ENCODE measurements at regions not wholly inside any gene's neighbourhood (a gene's known extent, or its start where the extent isn't known, plus 50 kb on each side); places are given as distances from the start of the nearest gene placed in this dataset.

DNA sequence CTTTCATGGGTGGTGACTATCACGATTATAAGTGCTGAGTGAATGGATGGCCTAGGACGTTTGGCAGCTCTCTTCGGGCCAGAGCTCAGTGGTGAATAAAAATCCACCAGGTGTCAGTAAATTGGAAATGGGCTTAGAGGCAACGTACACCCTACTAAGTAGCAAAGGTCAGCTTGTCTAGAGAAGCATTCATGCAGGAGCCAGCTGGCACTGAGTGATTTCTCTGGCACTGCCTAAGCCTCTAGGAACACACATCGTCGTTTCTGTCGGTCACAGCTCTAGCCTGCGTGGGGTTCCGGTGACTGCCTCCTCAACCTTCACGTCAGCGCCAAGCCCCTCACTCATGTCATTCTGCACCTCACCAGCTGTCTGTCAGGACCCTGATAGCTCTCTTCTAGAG is 192.4 kb upstream of the NTM start:
- Histone ChIP-seq H3K9me3 (replicated peaks) (no peaks in the 10 kb centered on the region), H3K36me3 (no peaks in the 10 kb centered on the region), H3K27ac (no peak overlapping the region), H3K4me3 (no peak overlapping the region), H3K27me3 (no peaks in the 10 kb centered on the region; the same call in 1 of the 2 replicates), H3K4me1 (no peaks in the 10 kb centered on the region)
- no peak for DNase-seq

DNA sequence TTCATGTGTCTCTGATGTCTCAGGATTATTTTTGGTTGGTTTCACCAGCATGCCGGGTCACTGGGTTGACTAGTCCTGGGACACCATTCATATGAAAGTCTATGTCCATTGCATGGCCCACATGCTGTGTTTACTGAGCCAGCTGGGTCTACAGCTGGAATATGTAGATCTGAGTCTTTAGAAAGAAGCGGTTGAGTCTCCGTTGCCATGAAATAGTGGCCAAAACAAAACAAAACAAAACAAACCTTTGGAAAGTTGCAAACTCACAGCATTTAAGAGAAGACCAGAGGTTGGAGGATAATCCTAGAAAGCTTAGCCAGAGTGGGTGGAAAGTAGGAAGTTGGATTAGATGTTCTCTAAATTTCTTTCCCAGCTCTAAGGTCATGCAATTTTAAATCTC is 191.8 kb upstream of the NTM start:
- Histone ChIP-seq H3K9me3 (replicated peaks) (no peaks in the 10 kb centered on the region), H3K27ac (no peak overlapping the region)
- DNase-seq = no peak

DNA sequence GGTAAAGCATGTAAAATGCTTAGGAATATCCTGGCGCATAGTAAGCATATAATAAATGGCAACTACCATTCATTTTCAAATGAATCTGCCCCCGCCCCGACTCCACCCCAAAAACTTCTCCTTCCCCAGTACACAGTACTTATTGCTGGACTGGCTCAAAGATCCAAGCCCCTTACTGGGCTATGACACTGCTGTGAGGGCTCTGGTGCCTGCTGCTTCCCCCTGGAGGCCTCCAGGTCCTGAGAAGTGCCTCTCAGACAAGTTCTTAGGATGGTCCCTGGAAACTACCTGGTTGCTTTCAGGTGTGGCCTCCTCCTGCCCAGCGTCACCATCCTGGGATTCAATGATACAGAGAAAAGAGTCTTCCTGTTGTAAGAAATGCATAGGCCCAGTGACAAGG is 190.6 kb upstream of the NTM start:
- Histone ChIP-seq H3K4me1 (no peaks in the 10 kb centered on the region), H3K27me3 (no peaks in the 10 kb centered on the region; the same call in 1 of the 2 replicates), H3K9me3 (replicated peaks) (no peaks in the 10 kb centered on the region), H3K36me3 (no peaks in the 10 kb centered on the region), H3K4me3 (no peak overlapping the region), H3K27ac (no peak overlapping the region)
- DNase-seq = no peak

More for the DNA sequence above, 191.8 kb upstream of the NTM start:
- Histone ChIP-seq H3K36me3 (no peaks in the 10 kb centered on the region), H3K4me3 (no peak overlapping the region), H3K27me3 (no peaks in the 10 kb centered on the region; the same call in 1 of the 2 replicates), H3K4me1 (no peaks in the 10 kb centered on the region)

DNA sequence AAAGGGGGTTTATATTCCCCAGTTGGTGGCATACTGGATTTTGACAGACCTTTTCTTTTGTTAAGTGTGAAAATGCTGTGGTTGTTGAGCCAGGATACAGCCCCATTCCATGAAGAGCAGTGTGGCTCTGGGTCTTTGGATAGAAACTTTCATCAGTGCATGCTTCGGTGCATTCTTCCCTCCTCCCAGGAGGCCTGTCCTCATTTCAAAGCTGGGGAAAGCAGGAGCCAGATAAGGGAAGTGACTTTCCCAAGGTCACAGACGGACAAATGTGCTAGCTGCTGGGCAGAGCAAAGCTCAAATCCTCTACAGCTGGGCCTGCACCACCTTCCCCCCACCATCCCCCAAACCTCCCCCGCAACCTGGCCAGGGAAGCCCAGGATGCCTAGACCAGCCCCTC is 184.5 kb upstream of the NTM start:
- H3K27ac ChIP-seq = no peak overlapping the region
- H3K4me3 ChIP-seq = no peak overlapping the region
- H3K27me3 ChIP-seq = no peaks in the 10 kb centered on the region; the same call in 1 of the 2 replicates
- no peaks in the 10 kb centered on the region for H3K9me3 ChIP-seq (replicated peaks)
- H3K4me1 ChIP-seq = no peaks in the 10 kb centered on the region
- DNase-seq = no peak
- no peaks in the 10 kb centered on the region for H3K36me3 ChIP-seq

DNA sequence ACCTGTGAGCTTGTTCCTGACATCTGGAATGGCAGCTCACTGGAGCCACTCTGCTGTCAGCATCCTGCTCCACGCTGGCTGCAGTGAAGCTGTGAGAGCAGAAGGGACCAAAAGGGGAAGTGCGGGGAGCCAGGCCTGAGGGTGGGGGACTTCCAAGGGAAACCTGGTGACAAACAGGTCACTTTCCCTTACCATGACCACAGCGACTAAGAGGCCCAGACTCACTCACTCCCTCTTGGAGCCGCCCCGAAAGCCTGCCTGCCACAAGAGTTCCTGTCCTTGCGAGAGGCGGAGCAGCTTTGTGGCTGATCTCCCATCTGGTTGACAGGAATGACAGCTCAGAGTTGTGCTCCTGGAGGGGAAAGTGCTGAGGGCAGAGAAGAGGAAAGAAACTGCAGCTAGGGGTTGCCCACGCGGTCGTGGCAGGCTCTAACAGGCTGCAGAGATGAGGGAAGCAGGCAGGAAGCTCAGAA is 183.8 kb upstream of the NTM start:
- DNase-seq = no peak
- H3K9me3 ChIP-seq (replicated peaks) = no peaks in the 10 kb centered on the region
- H3K36me3 ChIP-seq = no peaks in the 10 kb centered on the region

DNA sequence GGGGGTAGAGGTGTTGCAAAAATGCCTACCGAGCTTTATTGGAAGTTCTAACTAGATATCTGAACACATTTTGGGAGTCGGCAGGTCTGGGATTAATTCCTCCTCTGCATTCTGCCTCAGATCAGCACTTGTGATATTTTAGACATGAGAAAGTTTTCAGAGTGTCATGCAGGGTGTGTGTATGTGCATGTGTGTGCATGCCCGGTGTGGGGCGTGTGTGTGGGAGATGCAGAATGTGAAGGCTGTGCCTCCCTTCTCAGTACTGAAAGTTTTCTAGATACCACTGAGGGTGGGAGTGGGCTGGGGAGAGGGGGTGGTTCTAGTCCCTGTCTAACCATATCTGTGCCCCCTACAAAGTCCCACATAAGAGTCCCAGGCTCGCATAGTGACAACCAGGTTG is 180.0 kb upstream of the NTM start:
- H3K4me1 ChIP-seq = no peaks in the 10 kb centered on the region
- DNase-seq = no peak
- H3K27ac ChIP-seq = no peak overlapping the region
- no peaks in the 10 kb centered on the region for H3K9me3 ChIP-seq (replicated peaks)
- no peaks in the 10 kb centered on the region for H3K36me3 ChIP-seq
- no peak overlapping the region for H3K4me3 ChIP-seq
- H3K27me3 ChIP-seq = no peaks in the 10 kb centered on the region; the same call in 1 of the 2 replicates

More for the DNA sequence above, 183.8 kb upstream of the NTM start:
- Histone ChIP-seq H3K27me3 (no peaks in the 10 kb centered on the region), H3K4me1 (no peaks in the 10 kb centered on the region), H3K4me3 (no peak overlapping the region), H3K27ac (no peak overlapping the region)

DNA sequence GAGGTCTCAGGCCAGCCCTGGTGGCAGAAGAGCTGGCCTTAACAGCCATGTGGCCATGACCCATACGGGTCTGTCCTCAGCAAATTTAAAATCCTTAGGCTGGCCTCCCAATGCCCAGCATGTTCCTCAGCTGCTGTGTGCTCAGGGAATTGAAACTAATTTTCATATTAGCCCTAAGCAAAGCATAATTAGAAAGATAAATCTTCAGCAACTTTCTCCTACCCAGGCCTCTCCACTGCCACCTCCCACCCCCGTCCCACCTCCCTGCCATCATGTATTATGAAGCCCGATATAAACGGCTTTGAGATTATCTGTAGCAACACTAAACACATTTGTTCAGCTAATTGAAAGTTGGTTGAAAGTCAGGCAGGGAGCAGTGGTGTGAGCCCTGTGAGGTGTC is 178.8 kb upstream of the NTM start:
- H3K9me3 ChIP-seq (replicated peaks) = no peaks in the 10 kb centered on the region
- H3K4me1 ChIP-seq = no peaks in the 10 kb centered on the region
- H3K27ac ChIP-seq = no peak overlapping the region
- H3K4me3 ChIP-seq = no peak overlapping the region
- H3K36me3 ChIP-seq = no peaks in the 10 kb centered on the region
- DNase-seq = no peak
- no peaks in the 10 kb centered on the region; the same call in 1 of the 2 replicates for H3K27me3 ChIP-seq

DNA sequence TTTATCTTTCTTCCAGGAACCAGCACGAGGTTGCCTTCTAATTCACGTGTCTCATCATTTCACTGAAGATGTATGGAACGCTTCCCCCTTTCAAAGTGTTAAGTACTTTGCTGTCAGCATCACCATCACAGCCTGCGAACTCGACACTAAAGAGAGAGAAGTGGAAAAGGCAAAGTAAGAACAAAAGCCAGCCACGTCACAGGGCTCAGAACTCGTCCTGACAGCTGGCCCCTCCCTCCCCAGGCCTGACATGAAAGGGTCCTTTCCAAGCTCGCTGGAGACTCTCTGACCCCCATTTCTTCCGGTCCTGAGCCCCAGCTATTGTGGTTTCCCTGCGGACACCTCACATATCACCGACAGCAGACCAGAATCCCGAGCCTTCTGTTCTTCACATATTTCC is 177.8 kb upstream of the NTM start:
- H3K36me3 ChIP-seq = no peaks in the 10 kb centered on the region
- H3K4me3 ChIP-seq = no peak overlapping the region
- no peaks in the 10 kb centered on the region for H3K9me3 ChIP-seq (replicated peaks)
- DNase-seq = no peak
- no peaks in the 10 kb centered on the region for H3K4me1 ChIP-seq
- no peak overlapping the region for H3K27ac ChIP-seq
- H3K27me3 ChIP-seq = no peaks in the 10 kb centered on the region; the same call in 1 of the 2 replicates

DNA sequence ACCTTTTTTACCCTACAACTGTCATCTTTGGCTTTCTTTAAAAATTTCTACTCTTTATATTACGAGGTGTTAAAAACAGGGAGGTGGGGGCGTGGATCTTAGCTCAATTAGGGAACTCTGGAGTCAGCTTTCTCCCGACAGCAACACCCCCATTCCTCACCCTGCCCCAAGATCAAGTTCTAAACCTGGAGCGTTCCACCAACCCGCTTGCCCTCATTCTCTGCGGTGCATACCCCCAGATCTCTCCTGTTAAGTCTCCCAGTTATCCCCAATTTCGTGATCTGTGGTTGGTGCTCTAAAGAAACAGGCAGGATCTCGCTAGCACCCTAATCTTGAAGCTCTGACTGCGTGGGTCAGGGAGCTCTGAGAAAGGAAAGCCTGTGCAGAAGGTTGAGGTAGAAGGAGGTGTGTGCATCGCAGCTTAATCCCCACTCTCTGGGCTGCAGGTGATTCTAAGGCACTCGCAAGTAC is 177.3 kb upstream of the NTM start:
- Histone ChIP-seq H3K9me3 (replicated peaks) (no peaks in the 10 kb centered on the region), H3K36me3 (no peaks in the 10 kb centered on the region), H3K4me1 (no peaks in the 10 kb centered on the region), H3K27ac (no peak overlapping the region), H3K27me3 (no peaks in the 10 kb centered on the region; the same call in 1 of the 2 replicates), H3K4me3 (no peak overlapping the region)
- DNase-seq = no peak

DNA sequence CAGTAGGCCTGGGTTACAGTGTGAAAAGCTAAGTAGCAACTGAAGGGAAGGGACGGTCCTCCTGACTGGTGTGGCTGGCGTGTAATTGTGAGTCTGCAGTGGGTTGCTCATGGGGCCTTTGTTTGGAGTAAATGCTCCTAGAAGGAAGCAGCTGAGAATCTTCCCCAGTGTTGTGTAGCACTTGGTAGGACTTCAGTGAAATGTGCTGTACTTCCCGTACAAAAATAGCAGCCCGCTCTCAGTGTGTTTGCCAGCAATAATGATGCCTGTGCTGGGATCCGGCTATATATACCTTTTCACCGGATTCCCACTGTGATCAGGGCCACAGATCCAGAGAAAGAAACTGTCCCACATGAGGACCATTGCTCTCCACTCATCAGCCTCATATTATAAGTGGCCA is 175.7 kb upstream of the NTM start:
- no peaks in the 10 kb centered on the region for H3K36me3 ChIP-seq
- DNase-seq = no peak

DNA sequence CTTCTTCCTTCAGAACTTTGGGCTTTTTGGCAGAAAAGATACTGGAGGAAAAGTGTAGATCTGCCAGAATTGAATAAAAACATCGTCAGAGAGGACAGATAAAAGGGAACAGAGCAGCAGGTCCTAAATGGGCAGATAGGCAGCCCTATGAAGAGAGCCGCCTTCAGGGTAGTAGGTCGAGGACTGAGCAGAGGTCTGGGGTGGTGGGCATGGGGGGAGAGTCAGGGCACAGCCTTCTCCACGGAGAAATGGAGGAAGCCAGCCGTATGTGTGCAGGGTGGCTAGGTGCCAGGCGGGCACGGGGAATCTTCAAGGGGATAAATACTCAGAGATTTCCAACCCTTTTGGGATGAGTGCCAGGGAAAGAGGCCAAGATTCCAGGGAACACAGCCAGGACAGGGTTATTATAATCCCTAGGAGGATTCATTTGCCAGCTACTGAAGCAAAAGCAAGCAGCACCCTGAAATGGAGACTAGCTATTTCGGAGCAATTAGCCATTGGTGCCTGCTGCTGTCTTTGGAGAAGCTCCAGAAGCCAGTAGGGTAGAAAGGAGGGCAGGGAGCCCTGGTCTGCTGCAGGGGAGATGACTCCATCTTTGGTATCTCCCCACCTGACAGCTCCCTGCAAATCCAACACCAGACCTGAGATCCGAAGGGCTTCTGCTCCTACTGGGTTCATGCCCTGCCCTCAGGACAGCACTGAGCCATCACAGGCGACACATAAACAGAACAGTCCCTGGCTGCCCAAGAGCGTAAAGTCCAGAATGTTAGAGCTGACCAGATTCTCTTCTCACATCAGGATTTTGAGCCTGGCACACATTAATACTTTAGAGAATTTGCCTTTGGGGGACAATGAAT is 174.5 kb upstream of the NTM start:
- H3K4me3 ChIP-seq = no peak overlapping the region
- DNase-seq = peak; percentile 10 to 30
- no peaks in the 10 kb centered on the region for H3K9me3 ChIP-seq (replicated peaks)
- no peak overlapping the region for H3K27ac ChIP-seq
- H3K27me3 ChIP-seq = no peaks in the 10 kb centered on the region; the same call in 1 of the 2 replicates
- no peaks in the 10 kb centered on the region for H3K36me3 ChIP-seq
- H3K4me1 ChIP-seq = no peaks in the 10 kb centered on the region

More for the DNA sequence above, 175.7 kb upstream of the NTM start:
- no peaks in the 10 kb centered on the region; the same call in 1 of the 2 replicates for H3K27me3 ChIP-seq
- no peaks in the 10 kb centered on the region for H3K9me3 ChIP-seq (replicated peaks)
- no peak overlapping the region for H3K27ac ChIP-seq
- no peaks in the 10 kb centered on the region for H3K4me1 ChIP-seq
- no peak overlapping the region for H3K4me3 ChIP-seq

DNA sequence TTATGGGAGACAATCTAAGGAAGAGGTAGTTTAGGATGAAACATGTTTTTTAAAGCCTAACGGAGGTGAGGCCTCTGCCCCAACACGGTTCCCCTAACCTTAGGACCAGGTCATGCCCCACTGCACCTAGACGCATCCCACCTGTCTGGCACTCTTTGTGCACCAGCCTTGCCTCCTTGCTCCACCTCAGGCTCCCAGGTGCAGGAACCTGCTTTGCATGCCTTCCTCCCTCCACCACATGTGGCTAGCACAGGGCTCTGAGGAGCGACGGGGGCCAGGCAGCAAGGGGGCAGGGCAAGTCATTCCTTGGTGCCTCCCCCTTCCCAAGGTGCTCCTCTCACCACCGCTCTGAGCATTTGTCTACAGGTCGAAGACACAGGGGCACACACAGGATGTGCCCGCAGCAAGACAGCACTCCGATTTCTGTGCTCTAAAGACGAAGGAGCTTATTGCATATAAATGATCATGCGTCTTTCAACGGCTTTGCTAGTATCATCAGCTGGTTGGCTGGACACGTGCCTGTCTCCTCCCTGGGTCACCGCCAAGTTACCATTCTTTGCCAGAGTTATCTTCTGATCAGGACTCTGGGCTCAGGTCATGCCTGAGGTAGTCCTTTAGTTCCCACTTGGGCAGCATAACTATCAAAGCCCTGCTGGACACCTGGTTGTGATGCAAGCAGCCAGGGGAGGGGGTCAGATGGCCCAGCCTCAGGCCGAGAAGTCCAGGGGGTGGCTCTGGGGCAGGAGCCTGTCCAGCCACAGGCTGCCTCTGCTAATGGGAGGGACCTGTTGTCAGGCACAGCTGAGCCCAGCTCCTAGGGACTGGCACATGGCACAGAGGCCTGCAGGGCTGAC is 172.0 kb upstream of the NTM start:
- DNase-seq = no peak
- Histone ChIP-seq H3K4me3 (no peak overlapping the region), H3K27me3 (no peaks in the 10 kb centered on the region; the same call in 1 of the 2 replicates)

DNA sequence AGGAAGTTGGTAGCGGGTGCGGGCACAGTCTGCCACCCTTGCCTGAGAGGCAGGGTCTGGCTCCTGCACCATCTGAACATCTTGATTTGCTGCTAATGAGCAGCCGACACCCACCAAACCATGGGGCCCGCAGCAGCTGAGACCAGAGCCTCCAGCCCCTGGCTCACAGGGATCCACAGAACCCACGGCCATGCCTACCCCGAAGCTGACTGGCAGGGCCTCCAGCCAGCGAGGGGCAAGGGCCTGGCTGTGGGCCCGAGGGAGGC is 171.5 kb upstream of the NTM start:
- H3K27me3 ChIP-seq = no peaks in the 10 kb centered on the region; the same call in 1 of the 2 replicates
- DNase-seq = no peak
- no peaks in the 10 kb centered on the region for H3K36me3 ChIP-seq
- no peaks in the 10 kb centered on the region for H3K9me3 ChIP-seq (replicated peaks)
- H3K4me3 ChIP-seq = no peak overlapping the region
- H3K27ac ChIP-seq = no peak overlapping the region
- H3K4me1 ChIP-seq = no peaks in the 10 kb centered on the region

More for the DNA sequence above, 172.0 kb upstream of the NTM start:
- Histone ChIP-seq H3K27ac (no peak overlapping the region), H3K36me3 (no peaks in the 10 kb centered on the region), H3K9me3 (replicated peaks) (no peaks in the 10 kb centered on the region), H3K4me1 (no peaks in the 10 kb centered on the region)

DNA sequence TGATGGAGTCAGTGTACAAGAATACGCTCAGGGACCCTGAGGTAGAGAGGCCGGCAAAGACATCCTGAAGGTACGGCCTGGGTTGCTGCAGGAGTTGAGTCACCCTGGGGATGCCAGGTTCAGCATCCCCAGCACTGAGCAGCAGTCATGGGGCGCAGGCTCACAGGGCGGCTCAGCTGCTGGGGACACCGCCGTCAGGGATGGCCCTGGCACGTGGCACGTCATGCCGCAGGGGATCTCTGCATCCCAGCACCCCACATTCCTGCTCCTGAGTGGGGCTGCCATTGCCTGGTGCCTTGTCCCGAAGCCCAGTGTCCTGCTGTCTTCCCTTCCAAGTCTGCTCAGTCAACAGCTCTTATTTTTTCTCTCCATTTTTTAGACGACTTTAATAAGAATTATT is 168.7 kb upstream of the NTM start:
- no peaks in the 10 kb centered on the region for H3K36me3 ChIP-seq
- no peaks in the 10 kb centered on the region for H3K27me3 ChIP-seq
- no peaks in the 10 kb centered on the region for H3K4me1 ChIP-seq
- no peak for DNase-seq
- H3K27ac ChIP-seq = no peak overlapping the region
- H3K9me3 ChIP-seq (replicated peaks) = no peaks in the 10 kb centered on the region
- H3K4me3 ChIP-seq = no peak overlapping the region

DNA sequence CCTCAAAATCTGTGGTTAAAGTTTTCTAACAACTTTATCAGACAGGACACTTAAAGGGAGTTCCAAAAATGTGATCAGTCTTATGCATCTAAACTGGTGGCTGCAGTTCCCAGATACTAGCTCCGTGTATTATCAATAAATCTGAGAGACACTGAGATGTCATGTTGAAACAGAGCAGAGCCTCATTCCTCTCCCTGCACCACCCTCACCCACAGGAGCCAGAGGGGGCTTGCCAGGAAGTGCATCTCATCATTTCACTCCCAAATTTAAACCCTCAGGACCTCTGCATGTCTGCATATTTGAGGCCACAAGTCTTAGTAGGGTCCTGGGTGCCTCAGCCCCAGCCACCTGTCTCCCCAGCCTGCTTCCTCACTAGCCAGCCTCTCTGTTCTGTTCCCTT is 167.4 kb upstream of the NTM start:
- H3K4me3 ChIP-seq = no peak overlapping the region
- H3K36me3 ChIP-seq = no peaks in the 10 kb centered on the region
- no peaks in the 10 kb centered on the region for H3K27me3 ChIP-seq
- H3K4me1 ChIP-seq = no peaks in the 10 kb centered on the region
- H3K9me3 ChIP-seq (replicated peaks) = no peaks in the 10 kb centered on the region
- no peak for DNase-seq
- H3K27ac ChIP-seq = no peak overlapping the region

All from SJCRH30 (cell line).